ENCODE measurements at regions not wholly inside any gene's neighbourhood (a gene's known extent, or its start where the extent isn't known, plus 50 kb on each side); places are given as distances from the start of the nearest gene placed in this dataset.

- Histone ChIP-seq H4K8ac (ENCODE audit: extremely low read depth, insufficient read depth, low read length) (no peak overlapping the region), H2BK12ac (ENCODE audit: low read depth, low read length) (no peak overlapping the region), H3K23ac (ENCODE audit: insufficient read length) (no peak overlapping the region), H3K79me1 (ENCODE audit: low read depth, low read length) (no peaks in the 10 kb centered on the region), H3K14ac (ENCODE audit: insufficient read length) (no peak overlapping the region), H2BK15ac (ENCODE audit: low read length) (no peak overlapping the region), H4K20me1 (replicated peaks in 1 of 2; ENCODE audit: control insufficient read depth in 1 of 2, insufficient read depth in 2 of 2, low read length in 2 of 2) (no peaks in the 10 kb centered on the region), H3K9me3 (ENCODE audit: insufficient read depth in 2 of 2, low read depth in 1 of 2, low read length in 1 of 2) (no peaks in the 10 kb centered on the region), H3K4me2 (ENCODE audit: insufficient read depth in 1 of 2, low read depth in 2 of 2, low read length in 2 of 2) (no peak overlapping the region), H4K5ac (ENCODE audit: insufficient read length, low read depth, low read length) (no peak overlapping the region), H3K18ac (ENCODE audit: extremely low read depth, low read length) (no peak overlapping the region), H3K79me2 (ENCODE audit: control insufficient read depth in 1 of 2, insufficient read depth in 2 of 2, low read length in 2 of 2) (no peaks in the 10 kb centered on the region), H3K4me3 (ENCODE audit: extremely low read depth in 1 of 4, insufficient read depth in 2 of 4, low read depth in 3 of 4, low read length in 4 of 4) (no peak overlapping the region), H3K4me1 (replicated peaks in 1 of 4; ENCODE audit: control insufficient read depth in 3 of 4, insufficient read depth in 4 of 4, low read length in 3 of 4) (peaks cover 0 to 6% (median 4%) of the 10 kb centered on the region in 4 experiments; a peak in 3 of 7 replicates), H2BK20ac (ENCODE audit: low read length) (no peak overlapping the region), H2AFZ (ENCODE audit: low read length) (no peak overlapping the region), H3K27ac (ENCODE audit: low read depth, low read length) (no peak overlapping the region), H2BK5ac (ENCODE audit: low read depth, low read length) (no peak overlapping the region), H2AK5ac (ENCODE audit: low read depth, low read length) (no peak overlapping the region), H3K9ac (replicated peaks in 1 of 4; ENCODE audit: extremely low read depth in 1 of 4, low read depth in 3 of 4, low read length in 3 of 4) (no peak overlapping the region), H3K36me3 (ENCODE audit: control insufficient read depth in 2 of 4, insufficient read depth in 4 of 4, low read length in 3 of 4) (no peaks in the 10 kb centered on the region), H2BK120ac (replicated peaks; ENCODE audit: low read depth, low read length) (no peak overlapping the region), H3K23me2 (ENCODE audit: low read depth, low read length) (no peaks in the 10 kb centered on the region), H3K27me3 (replicated peaks in 1 of 4; ENCODE audit: control insufficient read depth in 3 of 4, extremely low read depth in 1 of 4, insufficient read depth in 3 of 4, low read length in 3 of 4) (no peaks in the 10 kb centered on the region), H3K4ac (replicated peaks; ENCODE audit: insufficient read length, low read depth, low read length) (no peak overlapping the region), H3K56ac (replicated peaks; ENCODE audit: insufficient read length, low read depth, low read length) (no peak overlapping the region), H4K91ac (replicated peaks; ENCODE audit: insufficient read length, low read length) (no peak overlapping the region)
- POLR2A ChIA-PET (ENCODE audit: partially characterized antibody): no interaction called here
- CTCF ChIA-PET (ENCODE audit: partially characterized antibody): no interaction called here
- FAIRE-seq (no peak), DNase-seq (ENCODE audit: low read depth in 1 of 2, low spot score in 2 of 2) (no peak)
- 94% methylated on average over 1 of the region's 1 CpG; no CpG with 5 or more reads in 1 of the 2 experiments for WGBS, 2 experiments (ENCODE audit: extremely low coverage in 1 of 2, insufficient coverage in 1 of 2, insufficient read length in 1 of 2, insufficient replicate concordance in 2 of 2, low coverage in 1 of 2, low lambda C conversion rate in 2 of 2, missing lambda C conversion rate in 1 of 2)
- TF ChIP-seq SIX5 (IDR thresholded peaks at IDR 0.05; ENCODE audit: low read depth, low read length) (no peak), ASH2L (IDR thresholded peaks at IDR 0.05; ENCODE audit: low read length) (no peak), BCL11A (IDR thresholded peaks at IDR 0.05; ENCODE audit: low read depth in 2 of 2, low read length in 2 of 2) (no peak), GTF2F1 (IDR thresholded peaks at IDR 0.05; ENCODE audit: borderline replicate concordance, low read depth, low read length) (no peak), NANOG (IDR thresholded peaks at IDR 0.05; ENCODE audit: insufficient read depth, low read depth, low read length, poor library complexity, severe bottlenecking) (no peak), BRCA1 (IDR thresholded peaks at IDR 0.05; ENCODE audit: low read depth, low read length) (no peak), CEBPB (IDR thresholded peaks at IDR 0.05; ENCODE audit: low read depth, low read length) (no peak), KDM4A (IDR thresholded peaks at IDR 0.05; ENCODE audit: low read depth, low read length, severe bottlenecking) (no peak), EGR1 (IDR thresholded peaks at IDR 0.05; ENCODE audit: borderline replicate concordance, low read depth, low read length) (no peak), POU5F1 (IDR thresholded peaks at IDR 0.05; ENCODE audit: low read depth, low read length) (no peak), RXRA (IDR thresholded peaks at IDR 0.05; ENCODE audit: insufficient read depth, low read depth, low read length) (no peak), EP300 (IDR thresholded peaks at IDR 0.05; ENCODE audit: borderline replicate concordance in 1 of 2, low read depth in 2 of 2, low read length in 2 of 2) (no peak)
- TF ChIP-seq, protein P1, sequence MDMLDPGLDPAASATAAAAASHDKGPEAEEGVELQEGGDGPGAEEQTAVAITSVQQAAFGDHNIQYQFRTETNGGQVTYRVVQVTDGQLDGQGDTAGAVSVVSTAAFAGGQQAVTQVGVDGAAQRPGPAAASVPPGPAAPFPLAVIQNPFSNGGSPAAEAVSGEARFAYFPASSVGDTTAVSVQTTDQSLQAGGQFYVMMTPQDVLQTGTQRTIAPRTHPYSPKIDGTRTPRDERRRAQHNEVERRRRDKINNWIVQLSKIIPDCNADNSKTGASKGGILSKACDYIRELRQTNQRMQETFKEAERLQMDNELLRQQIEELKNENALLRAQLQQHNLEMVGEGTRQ (IDR thresholded peaks at IDR 0.05; ENCODE audit: low read length): no peak
- TF ChIP-seq, protein P2, sequence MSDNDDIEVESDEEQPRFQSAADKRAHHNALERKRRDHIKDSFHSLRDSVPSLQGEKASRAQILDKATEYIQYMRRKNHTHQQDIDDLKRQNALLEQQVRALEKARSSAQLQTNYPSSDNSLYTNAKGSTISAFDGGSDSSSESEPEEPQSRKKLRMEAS (IDR thresholded peaks at IDR 0.05): no peak
Observed at GRCh38 chr12:115194857-115195256, 510.9 kb upstream of the TBX3 start.

All from H1 (cell line).